ENCODE measurements at regions not wholly inside any gene's neighbourhood (a gene's known extent, or its start where the extent isn't known, plus 50 kb on each side); places are given as distances from the start of the nearest gene placed in this dataset.

- TF ChIP-seq EZH2 (IDR thresholded peaks at IDR 0.05) (no peak), POLR2AphosphoS5 (IDR thresholded peaks at IDR 0.05; ENCODE audit: borderline replicate concordance, low read depth, low read length) (no peak), FOXP2 (optimal IDR thresholded peaks at IDR 0.05; ENCODE audit: control extremely low read depth, extremely low read length, insufficient read depth) (no peak)
These were observed 94.2 kb downstream of the FAM50B start for GRCh38 chr6:3943331-3943765.

All from SK-N-MC (cell line).